HCT116 (cell line): ENCODE measurements at regions not wholly inside any gene's neighbourhood (a gene's known extent, or its start where the extent isn't known, plus 50 kb on each side); places are given as distances from the start of the nearest gene placed in this dataset.

Experiments
- ATAC-seq: fragments of 200-7000 bp; cut with Tn5 transposase; 2 replicates; pipeline ENCODE4 v1.9.1; 2020; ENCODE audit warnings: mild to moderate bottlenecking, moderate library complexity
- BruUV-seq: library from RNA; stranded (reverse); fragments of 400-500 nt; replicated peaks from 2 replicates; lab custom pipeline; 2021; lab: Mats Ljungman, UMichigan
- CTCF ChIA-PET: fragments of 300-600 bp; sonication (Branson Sonifier 250); formaldehyde crosslinking; loops from one replicate; lab custom pipeline; 2021; ENCODE audit warnings: antibody characterized with exemption; lab: Charles Lee
- POLR2A ChIA-PET: fragments of 300-600, 350-600 bp; sonication (Branson Sonifier 250); formaldehyde crosslinking; loops from one replicate; lab custom pipeline; 2021; ENCODE audit warnings: antibody characterized with exemption; lab: Charles Lee
- RAD21 ChIA-PET, 2 experiments: fragments of 300-600 bp; sonication (Branson Sonifier 250); formaldehyde crosslinking; loops; one replicate each; lab custom pipeline; 2023; ENCODE audit warnings: low total read pairs in 2 of 2; ENCODE audit not compliant: uncharacterized antibody in 2 of 2, unreplicated experiment in 2 of 2, low non-redundant PET in 1 of 2; lab: Charles Lee
- DNase-seq: peaks from one replicate; pipeline ENCODE4 v3.0.0-alpha.2; 2010; ENCODE audit warnings: low read depth, low spot score
- H2AFZ ChIP-seq: fragments of 200-600 bp; shearing (Covaris generic), sonication (generic); 2 replicates; pipeline ENCODE4 v1.6.1; 2017; ENCODE audit warnings: low read depth, mixed run types, mixed read lengths, antibody characterized with exemption, low read length; ENCODE audit not compliant: poor library complexity, severe bottlenecking
- H3K27ac ChIP-seq: 2 replicates; pipeline ENCODE4 v1.5.1; 2012; ENCODE audit warnings: low read depth, low read length
- H3K27me3 ChIP-seq: fragments of 200-600 bp; sonication (generic); 2 replicates; pipeline ENCODE4 v1.6.1; 2016; ENCODE audit warnings: mixed run types, low read length, mixed read lengths; ENCODE audit not compliant: insufficient read depth
- H3K36me3 ChIP-seq, 2 experiments: fragments of 200-500 bp in 1 of 2; fragments of 200-600 bp in 1 of 2; sonication (Bioruptor generic) in 1 of 2; sonication (generic) in 1 of 2; 2 replicates each; pipeline versions ENCODE4 v1.5.1 to v1.6.1; 2014 to 2016; ENCODE audit warnings: low read length in 2 of 2, inconsistent platforms in 1 of 2, mixed read lengths in 1 of 2, mixed run types in 1 of 2; ENCODE audit not compliant: insufficient read depth in 2 of 2, control insufficient read depth in 1 of 2
- H3K4me1 ChIP-seq, 2 experiments: fragments of 200-600 bp in 1 of 2; sonication (generic) in 1 of 2; 2 replicates each; pipeline versions ENCODE4 v1.5.1 to v1.6.1; 2012 to 2017; ENCODE audit warnings: low read length in 2 of 2, inconsistent platforms in 1 of 2, mild to moderate bottlenecking in 1 of 2, mixed read lengths in 1 of 2, mixed run types in 1 of 2, moderate library complexity in 1 of 2; ENCODE audit not compliant: insufficient read depth in 2 of 2, control insufficient read depth in 1 of 2
- H3K4me2 ChIP-seq: fragments of 200-600 bp; sonication (generic); 2 replicates; pipeline ENCODE4 v1.6.1; 2017; ENCODE audit warnings: mixed run types, low read length, mixed read lengths
- H3K4me3 ChIP-seq, 2 experiments: fragments of 200-600 bp in 1 of 2; sonication (generic) in 1 of 2; replicated peaks in 1 of 2; 2 replicates each; pipeline ENCODE4 v1.5.1; 2011 to 2016; ENCODE audit warnings: low read length in 2 of 2, control low read depth in 1 of 2, low read depth in 1 of 2, mild to moderate bottlenecking in 1 of 2, mixed read lengths in 1 of 2, mixed run types in 1 of 2
- H3K79me2 ChIP-seq: fragments of 200-600 bp; sonication (generic); 2 replicates; pipeline ENCODE4 v1.6.1; 2017; ENCODE audit warnings: mild to moderate bottlenecking, mixed run types, low read length, moderate library complexity, mixed read lengths; ENCODE audit not compliant: insufficient read depth
- H3K9ac ChIP-seq: fragments of 200-600 bp; sonication (generic); 2 replicates; pipeline ENCODE4 v1.6.1; 2016; ENCODE audit warnings: low read length, mixed read lengths
- H3K9me2 ChIP-seq: fragments of 200-600 bp; sonication (generic), shearing (Covaris generic); 2 replicates; pipeline ENCODE4 v1.6.1; 2017; ENCODE audit warnings: mixed run types, mild to moderate bottlenecking, moderate library complexity; ENCODE audit not compliant: insufficient read depth
- H3K9me3 ChIP-seq, 2 experiments: fragments of 200-500 bp in 1 of 2; fragments of 200-600 bp in 1 of 2; sonication (Bioruptor generic) in 1 of 2; sonication (generic) in 1 of 2; 2 replicates each; pipeline ENCODE4 v1.6.1; 2014 to 2017; ENCODE audit warnings: low read length in 2 of 2, mixed read lengths in 2 of 2, inconsistent platforms in 1 of 2, low read depth in 1 of 2, mild to moderate bottlenecking in 1 of 2, mixed run types in 1 of 2, moderate library complexity in 1 of 2; ENCODE audit not compliant: control insufficient read depth in 1 of 2, insufficient read depth in 1 of 2
- H4K20me1 ChIP-seq: fragments of 200-600 bp; sonication (generic), shearing (Covaris generic); 2 replicates; pipeline ENCODE4 v1.6.1; 2017; ENCODE audit warnings: mixed run types, mild to moderate bottlenecking, moderate library complexity; ENCODE audit not compliant: insufficient read depth
- CTCF ChIP-seq, 3 experiments: fragments of 200-600 bp in 1 of 3; sonication (generic) in 1 of 3; IDR thresholded peaks in 2 of 3; conservative IDR thresholded peaks in 1 of 3; 2 replicates each; pipeline ENCODE4 v1.5.1; 2012 to 2017; ENCODE audit warnings: low read depth in 2 of 3, low read length in 2 of 3, antibody characterized with exemption in 1 of 3, borderline replicate concordance in 1 of 3, control low read depth in 1 of 3, mild to moderate bottlenecking in 1 of 3, mixed read lengths in 1 of 3, mixed run types in 1 of 3, moderate library complexity in 1 of 3; ENCODE audit not compliant: insufficient read depth in 1 of 3
- POLR2A ChIP-seq: IDR thresholded peaks from 2 replicates; pipeline ENCODE4 v1.7.0; 2011; ENCODE audit warnings: borderline replicate concordance; ENCODE audit not compliant: insufficient read depth, insufficient read length; ENCODE audit errors: extremely low read depth
- POLR2AphosphoS5 ChIP-seq: IDR thresholded peaks from 2 replicates; pipeline ENCODE4 v1.6.1; 2011; ENCODE audit warnings: mild to moderate bottlenecking, low read depth, low read length, moderate library complexity
- REST ChIP-seq: IDR thresholded peaks from 2 replicates; pipeline ENCODE4 v1.6.1; 2012; ENCODE audit warnings: low read depth
- intact Hi-C: fragments of 100-400 bp; cut with micrococcal nuclease; formaldehyde crosslinking; loops from 2 replicates; pipeline ENCODE4 v1.10.0; 2022

- Histone ChIP-seq H3K9ac (no peak overlapping the region), H3K27ac (no peak overlapping the region), H3K9me2 (no peaks in the 10 kb centered on the region), H3K79me2 (no peaks in the 10 kb centered on the region), H3K4me2 (no peak overlapping the region), H2AFZ (no peak overlapping the region), H3K4me1 (no peaks in the 10 kb centered on the region), H4K20me1 (no peaks in the 10 kb centered on the region; the same call in 1 of the 2 replicates), H3K4me3 (no peak overlapping the region), H3K9me3 (no peaks in the 10 kb centered on the region), H3K27me3 (no peaks in the 10 kb centered on the region), H3K36me3 (no peaks in the 10 kb centered on the region)
- intact Hi-C loops = no loop called here
- DNase-seq = no peak
- ChIA-PET POLR2A (no interaction called here), CTCF (interaction anchor here (1.3 kb wide), 1 partner anchor 22 kb away, joined by 4 read pairs; no protein-coding TSS in a partner anchor), RAD21 (no interaction called here)
- no peak for ATAC-seq
- no peak for TF ChIP-seq POLR2A
- no TSS peak for BruUV-seq
Measured at GRCh38 chr15:38722236-38722635, 157.6 kb upstream of the RASGRP1 start.

GRCh38 chr15:38724827-38725226 is 160.2 kb upstream of the RASGRP1 start:
- DNase-seq (no peak), ATAC-seq (peak; percentile 55; the same call in 1 of the 2 replicates)
- CTCF ChIA-PET = interaction anchor here (0.8 to 1.3 kb wide), 5 partner anchors 11 to 1032 kb away, joined by 3 to 6 read pairs (median 4); no protein-coding TSS in a partner anchor
- TF ChIP-seq REST = no peak
- no peak for TF ChIP-seq POLR2AphosphoS5
- TF ChIP-seq CTCF (IDR thresholded peaks at IDR 0.05 in 2 of 3, conservative IDR thresholded peaks at IDR 0.05 in 1 of 3; ENCODE audit: borderline replicate concordance in 1 of 3, insufficient read depth in 1 of 3, low read depth in 2 of 3, low read length in 2 of 3) = peak in 2 of 3 experiments; percentile 36 to 47; a peak in 3 of 6 replicates
- no peak overlapping the region for H3K27ac ChIP-seq
- RAD21 ChIA-PET = interaction anchor here in 1 of 2 experiments (1.7 kb wide), 1 partner anchor 17 kb away, joined by 5 read pairs; no protein-coding TSS in a partner anchor
- POLR2A ChIA-PET = no interaction called here
- no peaks in the 10 kb centered on the region for H3K4me1 ChIP-seq
- no peaks in the 10 kb centered on the region for H4K20me1 ChIP-seq
- H2AFZ ChIP-seq = no peak overlapping the region
- no TSS peak for BruUV-seq
- H3K27me3 ChIP-seq = no peaks in the 10 kb centered on the region; the same call in 1 of the 2 replicates
- no peaks in the 10 kb centered on the region for H3K9me2 ChIP-seq
- H3K9ac ChIP-seq = no peak overlapping the region
- no peak overlapping the region for H3K4me3 ChIP-seq
- no peaks in the 10 kb centered on the region for H3K79me2 ChIP-seq
- no peak overlapping the region for H3K4me2 ChIP-seq
- no peaks in the 10 kb centered on the region for H3K9me3 ChIP-seq
- H3K36me3 ChIP-seq = no peaks in the 10 kb centered on the region
- intact Hi-C loops = no loop called here
